ENCODE measurements at regions not wholly inside any gene's neighbourhood (a gene's known extent, or its start where the extent isn't known, plus 50 kb on each side); places are given as distances from the start of the nearest gene placed in this dataset.

- intact Hi-C loops (cut with DNase I): no loop called here
- WGBS: 67% methylated on average over 2 of the region's 2 CpGs
- Histone ChIP-seq H3K9me3 (ENCODE audit: control insufficient read depth, low read length) (no peaks in the 10 kb centered on the region), H3K4me1 (ENCODE audit: control insufficient read depth, insufficient read depth, low read length) (no peaks in the 10 kb centered on the region), H3K27me3 (ENCODE audit: control insufficient read depth, insufficient read depth) (no peaks in the 10 kb centered on the region), H3K27ac (ENCODE audit: low read length) (no peak overlapping the region), H3K4me3 (ENCODE audit: low read length) (no peak overlapping the region)
- ATAC-seq: no peak
- no peak for DNase-seq
These were observed 976.9 kb downstream of the NLGN4Y start for GRCh38 chrY:15501181-15501580.

GRCh38 chrY:15510288-15510687 lies 986.0 kb downstream of the NLGN4Y start:
- no peaks in the 10 kb centered on the region for H3K27me3 ChIP-seq (ENCODE audit: control insufficient read depth, insufficient read depth)
- no peak overlapping the region for H3K4me3 ChIP-seq (ENCODE audit: low read length)
- intact Hi-C loops (cut with DNase I): no loop called here
- ATAC-seq (no peak), DNase-seq (no peak)
- no peak overlapping the region for H3K27ac ChIP-seq (ENCODE audit: low read length)
- no peaks in the 10 kb centered on the region for H3K9me3 ChIP-seq (ENCODE audit: control insufficient read depth, low read length)
- no peaks in the 10 kb centered on the region for H3K4me1 ChIP-seq (ENCODE audit: control insufficient read depth, insufficient read depth, low read length)
- WGBS: 46% methylated on average over 2 of the region's 2 CpGs

- Histone ChIP-seq H3K4me1 (ENCODE audit: control insufficient read depth, insufficient read depth, low read length) (no peaks in the 10 kb centered on the region), H3K9me3 (ENCODE audit: control insufficient read depth, low read length) (no peaks in the 10 kb centered on the region), H3K27me3 (ENCODE audit: control insufficient read depth, insufficient read depth) (no peaks in the 10 kb centered on the region), H3K27ac (ENCODE audit: low read length) (no peak overlapping the region), H3K4me3 (ENCODE audit: low read length) (no peak overlapping the region)
- WGBS: 70% methylated on average over 5 of the region's 5 CpGs
- no peak for DNase-seq
- ATAC-seq: no peak
- intact Hi-C loops (cut with DNase I): no loop called here
These were observed 986.8 kb downstream of the NLGN4Y start for GRCh38 chrY:15510984-15511650.

GRCh38 chrY:15535131-15535530 lies 1010.8 kb downstream of the NLGN4Y start:
- 90% methylated on average over 5 of the region's 5 CpGs for WGBS
- no peaks in the 10 kb centered on the region for H3K9me3 ChIP-seq (ENCODE audit: control insufficient read depth, low read length)

GRCh38 chrY:15535784-15536511 lies 1011.6 kb downstream of the NLGN4Y start:
- H3K27me3 ChIP-seq (ENCODE audit: control insufficient read depth, insufficient read depth): no peaks in the 10 kb centered on the region
- no peaks in the 10 kb centered on the region for H3K9me3 ChIP-seq (ENCODE audit: control insufficient read depth, low read length)
- H3K27ac ChIP-seq (ENCODE audit: low read length): no peak overlapping the region
- H3K4me3 ChIP-seq (ENCODE audit: low read length): no peak overlapping the region
- 60% methylated on average over 4 of the region's 4 CpGs for WGBS
- DNase-seq (no peak), ATAC-seq (no peak)
- no peaks in the 10 kb centered on the region for H3K4me1 ChIP-seq (ENCODE audit: control insufficient read depth, insufficient read depth, low read length)
- intact Hi-C loops (cut with DNase I): no loop called here

More at GRCh38 chrY:15535131-15535530, 1010.8 kb downstream of the NLGN4Y start:
- intact Hi-C loops (cut with DNase I): no loop called here
- ATAC-seq (no peak), DNase-seq (no peak)
- Histone ChIP-seq H3K27me3 (ENCODE audit: control insufficient read depth, insufficient read depth) (no peaks in the 10 kb centered on the region), H3K27ac (ENCODE audit: low read length) (no peak overlapping the region), H3K4me1 (ENCODE audit: control insufficient read depth, insufficient read depth, low read length) (no peaks in the 10 kb centered on the region), H3K4me3 (ENCODE audit: low read length) (no peak overlapping the region)

GRCh38 chrY:15540516-15540915 lies 1016.2 kb downstream of the NLGN4Y start:
- no peak overlapping the region for H3K27ac ChIP-seq (ENCODE audit: low read length)
- no peak overlapping the region for H3K4me3 ChIP-seq (ENCODE audit: low read length)
- intact Hi-C loops (cut with DNase I): no loop called here
- DNase-seq (no peak), ATAC-seq (no peak)
- no peaks in the 10 kb centered on the region for H3K4me1 ChIP-seq (ENCODE audit: control insufficient read depth, insufficient read depth, low read length)
- H3K9me3 ChIP-seq (ENCODE audit: control insufficient read depth, low read length): no peaks in the 10 kb centered on the region
- no peaks in the 10 kb centered on the region for H3K27me3 ChIP-seq (ENCODE audit: control insufficient read depth, insufficient read depth)

GRCh38 chrY:15546177-15546754 lies 1021.9 kb downstream of the NLGN4Y start:
- intact Hi-C loops (cut with DNase I): no loop called here
- H3K9me3 ChIP-seq (ENCODE audit: control insufficient read depth, low read length): no peaks in the 10 kb centered on the region
- 97% methylated on average over 1 of the region's 1 CpG for WGBS
- no peaks in the 10 kb centered on the region for H3K27me3 ChIP-seq (ENCODE audit: control insufficient read depth, insufficient read depth)
- ATAC-seq: no peak
- H3K4me1 ChIP-seq (ENCODE audit: control insufficient read depth, insufficient read depth, low read length): no peaks in the 10 kb centered on the region
- no peak overlapping the region for H3K27ac ChIP-seq (ENCODE audit: low read length)
- no peak overlapping the region for H3K4me3 ChIP-seq (ENCODE audit: low read length)
- DNase-seq: no peak

GRCh38 chrY:15552074-15552473 lies 1027.7 kb downstream of the NLGN4Y start:
- no peaks in the 10 kb centered on the region for H3K4me1 ChIP-seq (ENCODE audit: control insufficient read depth, insufficient read depth, low read length)
- H3K27me3 ChIP-seq (ENCODE audit: control insufficient read depth, insufficient read depth): no peaks in the 10 kb centered on the region
- intact Hi-C loops (cut with DNase I): no loop called here
- no peak for DNase-seq
- no peak overlapping the region for H3K4me3 ChIP-seq (ENCODE audit: low read length)
- H3K27ac ChIP-seq (ENCODE audit: low read length): no peak overlapping the region
- H3K9me3 ChIP-seq (ENCODE audit: control insufficient read depth, low read length): no peaks in the 10 kb centered on the region
- no peak for ATAC-seq
- 80% methylated on average over 2 of the region's 2 CpGs for WGBS

GRCh38 chrY:15554991-15555390 lies 1030.7 kb downstream of the NLGN4Y start:
- H3K27me3 ChIP-seq (ENCODE audit: control insufficient read depth, insufficient read depth): no peaks in the 10 kb centered on the region
- DNase-seq: no peak
- 83% methylated on average over 1 of the region's 1 CpG for WGBS
- no peak overlapping the region for H3K4me3 ChIP-seq (ENCODE audit: low read length)
- no peak for ATAC-seq
- H3K27ac ChIP-seq (ENCODE audit: low read length): no peak overlapping the region
- H3K4me1 ChIP-seq (ENCODE audit: control insufficient read depth, insufficient read depth, low read length): no peaks in the 10 kb centered on the region
- no peaks in the 10 kb centered on the region for H3K9me3 ChIP-seq (ENCODE audit: control insufficient read depth, low read length)
- intact Hi-C loops (cut with DNase I): no loop called here

GRCh38 chrY:15559169-15559568 lies 1034.8 kb downstream of the NLGN4Y start:
- Histone ChIP-seq H3K9me3 (ENCODE audit: control insufficient read depth, low read length) (no peaks in the 10 kb centered on the region), H3K27me3 (ENCODE audit: control insufficient read depth, insufficient read depth) (no peaks in the 10 kb centered on the region), H3K4me3 (ENCODE audit: low read length) (no peak overlapping the region), H3K4me1 (ENCODE audit: control insufficient read depth, insufficient read depth, low read length) (no peaks in the 10 kb centered on the region), H3K27ac (ENCODE audit: low read length) (no peak overlapping the region)
- DNase-seq (no peak), ATAC-seq (no peak)
- intact Hi-C loops (cut with DNase I): no loop called here

- ATAC-seq (no peak), DNase-seq (no peak)
- no peak overlapping the region for H3K4me3 ChIP-seq (ENCODE audit: low read length)
- H3K9me3 ChIP-seq (ENCODE audit: control insufficient read depth, low read length): no peaks in the 10 kb centered on the region
- intact Hi-C loops (cut with DNase I): no loop called here
- no peak overlapping the region for H3K27ac ChIP-seq (ENCODE audit: low read length)
- H3K4me1 ChIP-seq (ENCODE audit: control insufficient read depth, insufficient read depth, low read length): no peaks in the 10 kb centered on the region
- no peaks in the 10 kb centered on the region for H3K27me3 ChIP-seq (ENCODE audit: control insufficient read depth, insufficient read depth)
- 71% methylated on average over 3 of the region's 3 CpGs for WGBS
These were observed 1036.5 kb downstream of the NLGN4Y start for GRCh38 chrY:15560840-15561239.
